Umbilical cord (tissue), 1 donor: ENCODE measurements at regions not wholly inside any gene's neighbourhood (a gene's known extent, or its start where the extent isn't known, plus 50 kb on each side); places are given as distances from the start of the nearest gene placed in this dataset.

Experiments used
- DNase-seq: peaks from one replicate; pipeline ENCODE4 v3.0.0-alpha.2; 2015; ENCODE audit warnings: low spot score

GRCh38 chr10:131629026-131629770 lies 271.6 kb upstream of the PPP2R2D start:
- DNase-seq = no peak

- no peak for DNase-seq
Measured at GRCh38 chr10:131630772-131631258, 270.0 kb upstream of the PPP2R2D start.

GRCh38 chr10:131631619-131632018 lies 269.2 kb upstream of the PPP2R2D start:
- DNase-seq = no peak

- DNase-seq = no peak
Measured at GRCh38 chr10:131635564-131636015, 265.2 kb upstream of the PPP2R2D start.

- DNase-seq = no peak
Measured at GRCh38 chr10:131636116-131636515, 264.7 kb upstream of the PPP2R2D start.

GRCh38 chr10:131636841-131637724 lies 263.7 kb upstream of the PPP2R2D start:
- DNase-seq = no peak

GRCh38 chr10:131638049-131638879 lies 262.5 kb upstream of the PPP2R2D start:
- DNase-seq = no peak

- DNase-seq = no peak
Measured at GRCh38 chr10:131638880-131639278, 261.9 kb upstream of the PPP2R2D start.

GRCh38 chr10:131640045-131640644 lies 260.7 kb upstream of the PPP2R2D start:
- no peak for DNase-seq

GRCh38 chr10:131641231-131641630 lies 259.6 kb upstream of the PPP2R2D start:
- DNase-seq = no peak

- DNase-seq = no peak
Measured at GRCh38 chr10:131641898-131642297, 258.9 kb upstream of the PPP2R2D start.

- DNase-seq = no peak
Measured at GRCh38 chr10:131642966-131643365, 257.8 kb upstream of the PPP2R2D start.

- DNase-seq = no peak
Measured at GRCh38 chr10:131644289-131644688, 256.5 kb upstream of the PPP2R2D start.

- DNase-seq = no peak
Measured at GRCh38 chr10:131644864-131645658, 255.7 kb upstream of the PPP2R2D start.

GRCh38 chr10:131645756-131646155 lies 255.1 kb upstream of the PPP2R2D start:
- DNase-seq = no peak

- DNase-seq = no peak
Measured at GRCh38 chr10:131646551-131647525, 254.0 kb upstream of the PPP2R2D start.

- no peak for DNase-seq
Measured at GRCh38 chr10:131647789-131648188, 253.0 kb upstream of the PPP2R2D start.

- DNase-seq = no peak
Measured at GRCh38 chr10:131648386-131649020, 252.3 kb upstream of the PPP2R2D start.

- DNase-seq = no peak
Measured at GRCh38 chr10:131649617-131650016, 251.2 kb upstream of the PPP2R2D start.
